A549 (cell line): ENCODE measurements at regions not wholly inside any gene's neighbourhood (a gene's known extent, or its start where the extent isn't known, plus 50 kb on each side); places are given as distances from the start of the nearest gene placed in this dataset.

Source experiments
- ATAC-seq, 2 experiments: fragments of 200-7000 bp in 1 of 2; fragments of >200 bp in 1 of 2; cut with Nextera tagmentation in 1 of 2; cut with Tn5 transposase in 1 of 2; 3 replicates each; pipeline versions ENCODE4 v1.8.0 to v1.9.1; 2018 to 2020; ENCODE audit warnings: mild to moderate bottlenecking in 1 of 2, moderate library complexity in 1 of 2
- CTCF ChIA-PET: fragments of 300-600 bp; sonication (Branson Sonifier 250); formaldehyde crosslinking; extraction: SDS; loops from one replicate; lab custom pipeline; 2021; ENCODE audit warnings: antibody characterized with exemption, inconsistent platforms; lab: Yijun Ruan, JAX
- POLR2A ChIA-PET: fragments of 350-600 bp; formaldehyde crosslinking; extraction: SDS; loops from one replicate; lab custom pipeline; 2021; ENCODE audit warnings: antibody characterized with exemption, inconsistent platforms; lab: Yijun Ruan, JAX
- DNase-seq, 2 experiments: peaks; one replicate each; pipeline versions ENCODE4 v3.0.0 to v3.0.0-alpha.2; 2011 to 2016; ENCODE audit warnings: low read depth in 1 of 2, low spot score in 1 of 2
- FAIRE-seq: peaks from 2 replicates; lab custom pipeline; 2011; peaks lifted over from hg19 to GRCh38; lab: Jason Lieb, UNC
- H3K27ac ChIP-seq, 2 experiments: fragments of >200 bp; sonication (Bioruptor Twin); formaldehyde crosslinking; 3 replicates each; pipeline ENCODE4 v1.5.1; 2016 to 2017
- H3K4me1 ChIP-seq: fragments of >200 bp; sonication (Bioruptor Twin); formaldehyde crosslinking; 3 replicates; pipeline ENCODE4 v1.6.1; 2016
- H3K4me2 ChIP-seq: fragments of >200 bp; sonication (Bioruptor Twin); formaldehyde crosslinking; 3 replicates; pipeline ENCODE4 v1.6.1; 2016
- H3K4me3 ChIP-seq: fragments of >200 bp; sonication (Bioruptor Twin); formaldehyde crosslinking; 3 replicates; pipeline ENCODE4 v1.5.1; 2016
- H3K9me3 ChIP-seq: fragments of >200 bp; sonication (Bioruptor Twin); formaldehyde crosslinking; 3 replicates; pipeline ENCODE4 v1.6.1; 2016
- CBX2 ChIP-seq: fragments of 200-600 bp; sonication (generic); IDR thresholded peaks from 2 replicates; pipeline ENCODE4 v1.6.1; 2016; ENCODE audit warnings: low read depth, mild to moderate bottlenecking, borderline replicate concordance
- CEBPB ChIP-seq, 2 experiments: fragments of >200 bp in 1 of 2; sonication (Bioruptor Twin) in 1 of 2; formaldehyde crosslinking in 1 of 2; IDR thresholded peaks; 2 replicates each; pipeline ENCODE4 v1.6.1; 2012 to 2016
- EHF ChIP-seq: fragments of 250-450 bp; sonication (Bioruptor Pico); IDR thresholded peaks from 2 replicates; pipeline ENCODE4 v1.5.0; 2020; ENCODE audit warnings: mild to moderate bottlenecking
- FOSL2 ChIP-seq, 2 experiments: fragments of 450-650 bp in 1 of 2; fragments of >200 bp in 1 of 2; sonication (Bioruptor Twin) in 1 of 2; formaldehyde crosslinking; IDR thresholded peaks; 2 replicates each; pipeline versions ENCODE4 v1.5.0 to v1.6.1; 2016 to 2020; ENCODE audit warnings: mild to moderate bottlenecking in 1 of 2, moderate library complexity in 1 of 2
- GATA3 ChIP-seq: IDR thresholded peaks from 2 replicates; pipeline ENCODE4 v1.6.1; 2012; ENCODE audit warnings: borderline replicate concordance
- HDAC2 ChIP-seq: fragments of 200-600 bp; sonication (generic); IDR thresholded peaks from 2 replicates; pipeline ENCODE4 v1.6.1; 2016
- HEYL ChIP-seq: fragments of 250-450 bp; sonication (Bioruptor Pico); IDR thresholded peaks from 2 replicates; pipeline ENCODE4 v1.8.0; 2021; ENCODE audit warnings: mild to moderate bottlenecking, moderate library complexity
- HOXB13 ChIP-seq: fragments of 250-450 bp; sonication (Bioruptor Pico); IDR thresholded peaks from 2 replicates; pipeline ENCODE4 v1.5.0; 2020; ENCODE audit warnings: low read depth, mild to moderate bottlenecking, moderate library complexity
- JUNB ChIP-seq: fragments of >200 bp; sonication (Bioruptor Twin); formaldehyde crosslinking; IDR thresholded peaks from 2 replicates; pipeline ENCODE4 v1.6.1; 2016
- KDM1A ChIP-seq: fragments of 200-600 bp; sonication (generic); IDR thresholded peaks from 2 replicates; pipeline ENCODE4 v1.6.1; 2016; ENCODE audit warnings: low read depth, mild to moderate bottlenecking
- MYC ChIP-seq: IDR thresholded peaks from 2 replicates; pipeline ENCODE4 v1.6.1; 2012; ENCODE audit warnings: mild to moderate bottlenecking, inconsistent platforms, low read length, improper control_type of control experiment, borderline replicate concordance
- NFE2L2 ChIP-seq: fragments of 150-350 bp; conservative IDR thresholded peaks from 2 replicates; pipeline ENCODE4 v1.6.1; 2014; ENCODE audit warnings: low read length
- NR3C1 ChIP-seq: fragments of >200 bp; sonication (Bioruptor Twin); formaldehyde crosslinking; IDR thresholded peaks from 3 replicates; pipeline ENCODE4 v1.6.1; 2017
- PBX3 ChIP-seq: IDR thresholded peaks from 2 replicates; pipeline ENCODE4 v1.6.1; 2012
- PHF8 ChIP-seq: fragments of 200-600 bp; sonication (generic); IDR thresholded peaks from 2 replicates; pipeline ENCODE4 v1.6.1; 2016; ENCODE audit warnings: low read depth, mild to moderate bottlenecking, antibody characterized with exemption, moderate library complexity, borderline replicate concordance
- POLR2A ChIP-seq: IDR thresholded peaks from 2 replicates; pipeline ENCODE4 v1.6.1; 2012; ENCODE audit warnings: mild to moderate bottlenecking, low read length
- POLR2AphosphoS2 ChIP-seq: conservative IDR thresholded peaks from 2 replicates; pipeline ENCODE4 v1.6.1; 2012; ENCODE audit warnings: low read length, improper control_type of control experiment, inconsistent platforms
- RNF2 ChIP-seq: fragments of 200-600 bp; sonication (generic); IDR thresholded peaks from 2 replicates; pipeline ENCODE4 v1.6.1; 2016; ENCODE audit warnings: low read depth, mild to moderate bottlenecking, antibody characterized with exemption, moderate library complexity, borderline replicate concordance
- ZFP36 ChIP-seq: fragments of 450-650 bp; IDR thresholded peaks from 2 replicates; pipeline ENCODE4 v1.6.1; 2014; ENCODE audit warnings: borderline replicate concordance; ENCODE audit not compliant: partially characterized antibody
- WGBS: methylation state at CpG from one replicate; pipeline ENCODE4 v1.1.6; 2017; ENCODE audit errors: missing lambda C conversion rate; 5-methylcytosine and 5-hydroxymethylcytosine counted together
- TF ChIP-seq, protein P1 (sequence below): fragments of >200 bp; sonication (Bioruptor Twin); formaldehyde crosslinking; IDR thresholded peaks from 3 replicates; pipeline ENCODE4 v1.5.1; 2016
- TF ChIP-seq, protein P2 (sequence below): fragments of 250-450 bp; sonication (Bioruptor Pico); IDR thresholded peaks from 2 replicates; pipeline ENCODE4 v1.5.0; 2020; ENCODE audit warnings: low read depth, mild to moderate bottlenecking, moderate library complexity
- TF ChIP-seq, protein P3 (sequence below): fragments of >200 bp; sonication (Bioruptor Twin); formaldehyde crosslinking; IDR thresholded peaks from 2 replicates; pipeline ENCODE4 v1.6.1; 2016
- TF ChIP-seq, protein P4 (sequence below): IDR thresholded peaks from 2 replicates; pipeline ENCODE4 v1.6.1; 2012; ENCODE audit warnings: low read depth, borderline replicate concordance

DNA sequence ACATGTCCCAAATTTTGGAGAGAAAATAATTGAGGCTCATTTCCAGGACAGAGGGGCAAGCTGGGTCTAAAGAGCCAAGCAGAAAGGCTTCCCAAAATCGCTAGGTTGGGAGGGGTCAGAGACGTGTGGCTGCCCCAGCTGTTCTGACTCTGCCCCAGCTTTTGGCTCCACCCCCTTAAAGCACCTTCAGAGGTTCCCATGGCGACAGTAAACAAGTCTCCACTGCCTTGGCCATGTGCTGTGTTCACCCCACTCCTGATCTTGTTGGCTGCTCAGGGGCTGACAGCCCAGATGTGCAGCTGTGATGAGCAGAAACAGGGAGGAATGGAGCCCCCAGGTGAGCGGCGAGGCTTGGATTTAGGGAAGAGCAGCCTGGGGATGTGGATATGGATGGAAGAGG lies 72.8 kb upstream of the SPTLC3 start:
- peak overlapping the region; percentile 63 for H3K4me2 ChIP-seq
- ChIA-PET CTCF (interaction anchor here (0.9 to 24.6 kb wide), 4 partner anchors 11 to 167 kb away, joined by 3 to 604 read pairs (median 20); no protein-coding TSS in a partner anchor), POLR2A (interaction anchor here (0.7 kb wide), 1 partner anchor 200 kb away, joined by 3 read pairs; no protein-coding TSS in a partner anchor)
- H3K4me3 ChIP-seq, result no peak overlapping the region
- H3K9me3 ChIP-seq, result no peaks in the 10 kb centered on the region
- peaks cover 22% of the 10 kb centered on the region for H3K4me1 ChIP-seq
- no peak for FAIRE-seq
- 62% methylated on average over 5 of the region's 5 CpGs for WGBS
- peak overlapping the region; percentile 41 to 72 for H3K27ac ChIP-seq
- DNase-seq, result peak in 1 of 2 experiments; percentile 25
- TF ChIP-seq MYC (no peak), HDAC2 (no peak), NR3C1 (no peak)
- TF ChIP-seq, protein P1, sequence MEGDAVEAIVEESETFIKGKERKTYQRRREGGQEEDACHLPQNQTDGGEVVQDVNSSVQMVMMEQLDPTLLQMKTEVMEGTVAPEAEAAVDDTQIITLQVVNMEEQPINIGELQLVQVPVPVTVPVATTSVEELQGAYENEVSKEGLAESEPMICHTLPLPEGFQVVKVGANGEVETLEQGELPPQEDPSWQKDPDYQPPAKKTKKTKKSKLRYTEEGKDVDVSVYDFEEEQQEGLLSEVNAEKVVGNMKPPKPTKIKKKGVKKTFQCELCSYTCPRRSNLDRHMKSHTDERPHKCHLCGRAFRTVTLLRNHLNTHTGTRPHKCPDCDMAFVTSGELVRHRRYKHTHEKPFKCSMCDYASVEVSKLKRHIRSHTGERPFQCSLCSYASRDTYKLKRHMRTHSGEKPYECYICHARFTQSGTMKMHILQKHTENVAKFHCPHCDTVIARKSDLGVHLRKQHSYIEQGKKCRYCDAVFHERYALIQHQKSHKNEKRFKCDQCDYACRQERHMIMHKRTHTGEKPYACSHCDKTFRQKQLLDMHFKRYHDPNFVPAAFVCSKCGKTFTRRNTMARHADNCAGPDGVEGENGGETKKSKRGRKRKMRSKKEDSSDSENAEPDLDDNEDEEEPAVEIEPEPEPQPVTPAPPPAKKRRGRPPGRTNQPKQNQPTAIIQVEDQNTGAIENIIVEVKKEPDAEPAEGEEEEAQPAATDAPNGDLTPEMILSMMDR, result no peak
- ATAC-seq, result peak; percentile 67 to 74; a peak in 5 of 6 replicates

DNA sequence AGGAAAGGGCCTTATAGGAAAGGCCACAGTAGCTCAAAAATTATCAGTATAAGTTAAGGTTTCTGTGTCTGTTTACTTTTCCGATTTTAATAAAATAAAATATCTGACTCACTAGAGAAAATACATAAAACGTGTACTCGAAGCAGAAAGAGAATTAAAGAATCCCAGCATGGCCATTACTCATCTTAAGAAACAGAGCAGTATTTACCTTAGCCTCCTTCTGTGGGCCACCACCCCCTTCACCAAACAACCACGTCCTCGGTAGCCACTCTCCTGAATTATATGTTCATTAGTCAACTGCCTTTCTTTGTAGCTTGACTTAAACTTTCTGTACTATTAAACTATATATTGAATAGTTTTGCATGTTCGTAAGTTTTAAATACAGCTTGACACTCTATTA lies 72.2 kb upstream of the SPTLC3 start:
- 10% methylated on average over 6 of the region's 6 CpGs for WGBS
- FAIRE-seq (peak; percentile 54), ATAC-seq (peak; percentile 60 to 75; a peak in 5 of 6 replicates), DNase-seq (peak in 1 of 2 experiments; percentile 56)
- peak overlapping the region; percentile 63 for H3K4me2 ChIP-seq
- peaks cover 26% of the 10 kb centered on the region for H3K4me1 ChIP-seq
- H3K27ac ChIP-seq, result peak overlapping the region; percentile 45 to 72; a peak in 5 of 6 replicates
- H3K4me3 ChIP-seq, result no peak overlapping the region
- TF ChIP-seq JUNB, result peak; percentile 67; the same call in 1 of the 2 replicates
- TF ChIP-seq CBX2, result no peak
- peak; percentile 37; the same call in 1 of the 2 replicates for TF ChIP-seq GATA3
- TF ChIP-seq, protein P2, sequence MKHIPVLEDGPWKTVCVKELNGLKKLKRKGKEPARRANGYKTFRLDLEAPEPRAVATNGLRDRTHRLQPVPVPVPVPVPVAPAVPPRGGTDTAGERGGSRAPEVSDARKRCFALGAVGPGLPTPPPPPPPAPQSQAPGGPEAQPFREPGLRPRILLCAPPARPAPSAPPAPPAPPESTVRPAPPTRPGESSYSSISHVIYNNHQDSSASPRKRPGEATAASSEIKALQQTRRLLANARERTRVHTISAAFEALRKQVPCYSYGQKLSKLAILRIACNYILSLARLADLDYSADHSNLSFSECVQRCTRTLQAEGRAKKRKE (CRISPR knock-in tag), result no peak
- peak; percentile 38; the same call in 1 of the 2 replicates for TF ChIP-seq FOSL2 (IDR thresholded peaks at IDR 0.05)
- 0 out of 2 replicates have a peak, but pooled peaks have one; percentile 23 for TF ChIP-seq FOSL2 (CRISPR knock-in tag; IDR thresholded peaks at IDR 0.05)
- no peaks in the 10 kb centered on the region for H3K9me3 ChIP-seq
- ChIA-PET CTCF (interaction anchor here (0.9 to 24.6 kb wide), 4 partner anchors 12 to 167 kb away, joined by 3 to 604 read pairs (median 20); no protein-coding TSS in a partner anchor), POLR2A (interaction anchor here (0.7 kb wide), 1 partner anchor 200 kb away, joined by 3 read pairs; no protein-coding TSS in a partner anchor)

- no peak for DNase-seq
- Histone ChIP-seq H3K4me1 (peaks cover 22% of the 10 kb centered on the region), H3K4me3 (no peak overlapping the region), H3K4me2 (no peak overlapping the region), H3K9me3 (no peaks in the 10 kb centered on the region), H3K27ac (no peak overlapping the region)
- no peak for FAIRE-seq
- ChIA-PET CTCF (interaction anchor here (1.1 kb wide), 1 partner anchor 17 kb away, joined by 3 read pairs; no protein-coding TSS in a partner anchor), POLR2A (no interaction called here)
- 88% methylated on average over 1 of the region's 1 CpG for WGBS
- no peak for ATAC-seq
- TF ChIP-seq HEYL (no peak), POLR2A (no peak), CEBPB (IDR thresholded peaks at IDR 0.05) (no peak), FOSL2 (IDR thresholded peaks at IDR 0.05) (no peak), FOSL2 (CRISPR knock-in tag; IDR thresholded peaks at IDR 0.05) (no peak), PBX3 (no peak), HOXB13 (no peak), PHF8 (no peak), KDM1A (no peak), RNF2 (no peak), POLR2AphosphoS2 (no peak), NFE2L2 (no peak), ZFP36 (no peak), EHF (no peak)
- TF ChIP-seq, protein P3, sequence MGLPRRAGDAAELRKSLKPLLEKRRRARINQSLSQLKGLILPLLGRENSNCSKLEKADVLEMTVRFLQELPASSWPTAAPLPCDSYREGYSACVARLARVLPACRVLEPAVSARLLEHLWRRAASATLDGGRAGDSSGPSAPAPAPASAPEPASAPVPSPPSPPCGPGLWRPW, result no peak
- TF ChIP-seq, protein P4, sequence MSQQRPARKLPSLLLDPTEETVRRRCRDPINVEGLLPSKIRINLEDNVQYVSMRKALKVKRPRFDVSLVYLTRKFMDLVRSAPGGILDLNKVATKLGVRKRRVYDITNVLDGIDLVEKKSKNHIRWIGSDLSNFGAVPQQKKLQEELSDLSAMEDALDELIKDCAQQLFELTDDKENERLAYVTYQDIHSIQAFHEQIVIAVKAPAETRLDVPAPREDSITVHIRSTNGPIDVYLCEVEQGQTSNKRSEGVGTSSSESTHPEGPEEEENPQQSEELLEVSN, result no peak
- TF ChIP-seq, all 56 proteins: peak for 0
Observed at GRCh38 chr20:12941025-12941424, 67.7 kb upstream of the SPTLC3 start.
